Stimulated activated CD8-positive, alpha-beta memory T cell treated with anti-CD3 and anti-CD28 coated beads, Interleukin-7, amount 100 ng/mL, for 48 hours (primary cell): ENCODE measurements at regions not wholly inside any gene's neighbourhood (a gene's known extent, or its start where the extent isn't known, plus 50 kb on each side); places are given as distances from the start of the nearest gene placed in this dataset.
"Not testable (repeated sequence)": the region's sequence is repeated elsewhere in the genome, so short reads cannot be mapped to it uniquely, and the experiment has no call there.

Experiments
- DNase-seq, 2 donors: peaks; one replicate each; pipeline ENCODE4 v3.0.0-alpha.2; 2020; ENCODE audit warnings: low read depth in 1 of 2; ENCODE audit errors: extremely low read depth in 1 of 2

DNA sequence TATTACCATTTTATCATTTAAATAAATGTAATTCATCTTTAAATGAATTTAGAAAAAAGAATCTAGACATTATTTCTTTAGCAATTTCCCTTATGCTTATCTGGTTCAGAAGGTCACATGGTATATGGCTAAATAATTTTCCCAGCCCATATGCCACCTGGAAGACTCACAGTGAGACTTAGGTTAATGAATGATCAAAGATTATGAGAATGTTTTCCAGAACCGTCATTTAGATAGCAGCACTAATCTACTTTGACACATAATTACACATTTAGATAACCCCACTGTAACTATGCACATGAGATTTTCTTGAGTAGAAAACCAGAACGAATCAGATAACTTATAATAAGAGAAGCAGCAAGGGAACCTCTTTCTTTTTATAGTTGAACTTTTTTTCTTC is 124.9 kb upstream of the CCDC180 start:
- not testable (repeated sequence) for DNase-seq

DNA sequence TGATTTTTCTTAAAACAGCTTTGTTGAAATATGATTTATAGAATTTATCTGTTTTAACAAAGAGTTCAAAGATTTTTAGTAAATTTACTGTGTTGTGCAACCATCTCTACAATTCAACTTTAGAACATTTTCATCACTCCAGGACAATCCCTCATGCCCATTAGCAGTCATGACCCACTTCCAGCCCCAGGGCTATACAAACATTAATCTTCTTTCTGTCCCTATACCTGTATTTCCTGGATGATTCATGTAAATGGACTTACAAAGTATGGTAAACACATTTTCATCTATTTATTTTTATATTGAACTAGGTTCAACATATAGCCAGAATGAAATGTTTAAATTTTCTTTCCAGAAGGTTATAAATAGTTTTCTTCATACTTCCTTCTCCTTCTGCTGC is 127.8 kb upstream of the CCDC180 start:
- no peak for DNase-seq

DNA sequence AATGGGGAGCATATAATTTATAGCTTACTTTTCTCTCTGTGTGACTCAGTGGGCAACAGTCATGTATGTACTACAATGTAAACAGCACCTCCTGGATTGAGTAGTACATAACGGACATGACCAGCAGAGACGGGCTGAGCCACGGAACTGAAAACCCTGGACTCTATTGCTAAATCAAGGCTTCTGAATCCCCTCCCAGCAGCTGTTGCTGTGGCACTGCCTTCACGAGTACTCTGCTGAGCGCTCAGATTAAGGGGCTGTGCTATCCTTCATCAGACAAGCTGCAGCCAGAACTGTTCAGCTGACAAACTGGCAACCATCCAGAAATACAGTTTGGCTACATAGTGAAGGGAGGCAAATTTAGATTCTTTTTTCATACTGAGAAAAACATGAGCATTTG is 131.3 kb upstream of the CCDC180 start:
- DNase-seq = no peak

DNA sequence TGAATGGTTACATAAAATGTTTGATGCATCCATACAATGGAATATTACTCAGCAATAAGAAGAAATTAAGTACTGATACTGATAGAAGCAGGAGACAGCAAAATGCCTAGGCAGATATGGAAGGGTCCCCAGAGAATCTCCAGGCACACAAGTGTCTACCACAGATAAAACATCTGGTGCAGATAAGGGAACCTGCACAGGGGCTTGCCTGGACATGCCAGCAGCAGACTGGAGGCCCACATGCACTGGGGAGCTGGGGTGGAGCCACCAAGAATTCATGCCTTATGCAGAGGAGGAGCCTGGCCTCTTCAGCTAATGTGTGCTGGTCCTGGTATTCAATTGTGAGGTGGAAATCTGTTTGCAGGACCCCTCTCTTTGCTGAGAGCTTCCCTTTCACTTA is 129.2 kb upstream of the CTSV start:
- not testable (repeated sequence) for DNase-seq

DNA sequence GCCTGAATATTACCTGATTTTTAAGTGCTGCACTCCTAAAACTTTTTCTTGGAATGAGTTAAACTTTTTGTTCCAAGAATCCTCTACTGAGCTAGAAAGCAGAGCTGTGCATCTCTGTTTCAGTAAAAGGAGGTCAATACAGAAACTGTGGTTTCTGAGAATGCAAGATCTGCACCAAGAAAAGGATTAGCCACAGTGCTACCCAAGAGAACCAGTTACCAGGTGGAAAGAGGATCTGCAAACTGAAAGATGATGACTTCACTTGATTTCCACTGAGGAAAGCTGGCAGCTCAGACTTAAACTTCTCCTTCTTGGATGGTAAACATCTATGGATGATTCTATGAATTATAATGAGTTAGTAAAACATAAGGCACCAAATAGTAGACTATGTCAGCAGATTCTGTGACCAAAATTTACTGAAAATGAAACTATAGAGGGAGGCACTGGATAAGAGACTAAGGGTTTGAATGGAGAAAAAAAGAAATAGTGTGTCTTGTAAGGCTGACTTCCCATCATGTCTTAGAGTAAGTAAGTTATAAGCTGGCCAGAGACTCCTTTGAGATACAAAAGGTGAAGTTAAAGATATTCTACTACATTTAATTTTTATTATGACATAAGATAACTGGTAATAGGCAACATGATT is 127.7 kb upstream of the CTSV start:
- not testable (repeated sequence) for DNase-seq

DNA sequence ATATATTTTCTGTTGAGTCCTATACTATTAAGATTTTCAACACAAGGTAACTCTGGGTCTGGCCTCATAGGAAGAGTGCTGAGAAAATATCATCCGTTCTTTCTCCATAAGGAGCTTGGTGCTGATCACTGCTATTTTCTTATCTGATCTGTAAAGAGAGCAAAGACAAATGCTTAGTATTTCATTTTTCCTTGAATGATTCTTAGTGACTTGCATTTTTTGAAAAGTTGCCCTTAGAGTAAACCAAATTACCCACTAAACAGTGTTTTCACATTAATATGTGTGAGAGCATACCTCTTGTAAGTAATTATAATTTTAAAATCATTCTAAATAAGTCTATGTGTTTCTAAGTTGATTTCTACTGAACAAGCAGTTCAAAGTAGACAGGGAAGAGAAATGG is 121.3 kb upstream of the CTSV start:
- no peak for DNase-seq

DNA sequence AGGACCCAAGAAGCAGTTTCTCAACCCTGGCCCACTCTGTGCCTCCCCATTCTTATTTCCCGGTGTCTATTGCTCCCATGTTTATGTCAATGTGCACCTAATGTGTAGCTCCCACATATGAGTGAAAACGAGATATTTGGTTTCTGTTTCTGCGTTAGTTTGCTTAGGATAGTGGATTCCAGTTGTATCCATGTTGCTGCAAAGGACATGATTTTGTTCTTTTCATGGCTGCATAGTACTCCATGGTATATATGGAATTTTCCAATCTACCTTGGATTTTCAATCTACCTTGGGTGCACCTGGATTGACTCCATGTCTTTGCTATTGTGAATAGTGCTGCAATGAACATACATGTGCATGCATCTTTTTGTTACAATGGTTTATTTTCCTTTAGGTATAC is 119.8 kb upstream of the CTSV start:
- not testable (repeated sequence) for DNase-seq

DNA sequence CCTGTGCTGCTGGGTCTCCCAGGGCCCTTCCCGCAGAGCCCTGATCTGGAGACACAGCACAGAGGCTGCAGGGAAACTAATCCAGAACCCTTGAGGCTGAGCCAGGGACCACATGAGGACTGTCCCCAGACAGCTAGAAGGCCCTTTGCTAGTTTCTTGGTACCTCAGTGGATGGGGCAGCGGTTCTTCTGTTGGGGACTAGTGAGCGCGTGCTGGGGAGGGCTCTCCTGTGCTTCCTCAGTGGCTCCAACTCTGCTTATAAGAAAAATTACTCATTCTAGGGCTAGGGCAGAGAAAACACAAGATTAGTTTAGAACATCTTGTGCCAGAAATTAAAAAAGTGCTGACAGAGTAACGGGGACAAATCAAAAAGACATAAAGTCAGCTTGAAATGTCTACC is 116.5 kb upstream of the CTSV start:
- not testable (repeated sequence) for DNase-seq

DNA sequence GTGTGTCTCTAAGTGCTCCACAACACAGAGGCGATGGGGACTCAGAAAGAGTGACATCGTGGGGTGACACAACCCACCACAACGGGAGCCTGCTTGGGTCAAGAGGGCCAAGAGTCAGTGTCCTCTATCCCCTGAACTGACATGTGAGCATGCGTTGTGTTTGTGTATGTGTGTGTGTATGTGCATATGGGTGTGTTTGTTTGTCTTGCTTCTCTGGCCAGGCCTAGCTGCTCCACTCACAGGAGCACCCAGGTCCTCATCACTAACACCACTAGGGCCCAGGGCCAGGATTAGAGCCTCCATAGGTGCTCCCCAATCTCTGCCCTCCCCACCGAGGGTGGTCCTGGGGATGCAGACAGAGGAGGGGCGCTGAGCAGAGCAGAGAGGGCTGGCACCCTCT is 115.0 kb upstream of the CTSV start:
- no peak for DNase-seq

DNA sequence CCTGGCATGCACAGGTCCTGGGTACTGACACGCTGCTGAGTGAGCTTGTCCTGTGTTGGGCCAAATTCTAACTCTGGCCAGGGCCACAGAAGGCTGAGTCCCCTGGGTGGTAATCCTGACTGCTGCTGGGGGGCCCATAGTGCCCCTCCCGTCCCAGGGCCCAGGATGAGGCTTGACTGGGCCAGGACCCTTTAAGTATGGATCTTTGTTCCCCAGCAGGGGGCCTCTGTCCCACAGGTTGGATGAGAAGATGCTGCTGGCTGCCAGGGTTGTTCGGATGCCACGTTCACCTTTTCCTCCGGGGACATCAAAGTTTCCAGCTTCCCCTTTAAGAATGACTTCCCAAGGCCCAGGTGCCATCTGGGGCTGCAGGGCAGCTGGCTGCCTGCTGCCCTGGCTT is 114.2 kb upstream of the CTSV start:
- DNase-seq = not testable (repeated sequence)

DNA sequence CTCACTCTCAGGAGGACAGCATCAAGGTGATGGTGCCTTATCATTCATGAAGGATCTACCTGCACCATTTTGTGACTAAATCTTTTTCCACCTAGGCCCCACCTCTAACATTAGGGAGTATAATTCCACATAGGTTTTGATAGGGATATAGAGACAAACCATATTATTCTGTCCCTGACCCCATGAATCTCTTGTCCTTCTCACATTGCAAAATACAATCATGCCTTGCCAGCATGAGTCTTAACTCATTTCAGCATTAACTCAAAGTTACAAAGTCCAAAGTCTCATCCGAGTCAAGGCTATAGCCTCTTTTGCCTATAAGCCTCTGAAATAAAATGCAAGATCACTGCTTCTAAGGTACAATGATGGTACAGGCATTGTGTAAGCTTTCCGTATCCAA is 111.5 kb upstream of the CTSV start:
- not testable (repeated sequence) for DNase-seq

DNA sequence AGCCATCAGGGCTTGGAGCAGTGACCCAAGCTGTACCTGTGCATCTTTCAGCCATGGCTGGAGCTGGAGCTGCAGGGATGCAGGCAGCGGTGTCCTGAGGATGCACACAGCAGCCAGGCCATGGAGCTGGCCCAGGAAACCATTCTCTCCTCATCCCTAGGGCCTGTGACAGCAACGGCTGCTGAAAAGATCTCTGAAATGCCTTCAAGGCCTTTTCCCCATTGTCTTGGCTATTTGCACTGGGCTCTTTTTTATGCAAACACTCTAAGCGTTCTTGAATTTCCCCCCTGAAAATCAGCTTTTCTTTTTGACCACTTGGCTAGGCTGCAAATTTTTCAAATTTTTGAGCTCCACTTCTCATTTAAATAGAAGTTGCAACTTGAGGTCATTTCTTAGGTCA is 109.5 kb upstream of the CTSV start:
- DNase-seq = not testable (repeated sequence)

DNA sequence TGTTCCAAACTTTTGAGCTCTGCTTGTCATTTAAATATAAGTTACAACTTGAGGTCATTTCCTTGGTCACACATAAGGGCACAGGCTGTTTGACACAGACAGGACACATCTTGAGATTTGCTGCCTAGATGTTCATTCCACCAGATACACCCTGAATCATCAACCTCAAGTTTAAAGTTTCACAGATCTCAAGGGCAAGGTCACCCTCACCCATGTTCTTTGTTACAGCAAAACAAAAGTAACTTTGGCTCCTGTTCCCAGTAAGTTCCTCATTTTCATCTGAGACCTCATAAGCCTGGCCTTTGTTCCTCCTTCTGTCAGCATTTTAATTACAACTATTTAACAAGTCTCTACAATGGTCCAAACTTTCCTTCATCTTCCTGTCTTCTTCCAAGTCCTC is 106.7 kb upstream of the CTSV start:
- not testable (repeated sequence) for DNase-seq

DNA sequence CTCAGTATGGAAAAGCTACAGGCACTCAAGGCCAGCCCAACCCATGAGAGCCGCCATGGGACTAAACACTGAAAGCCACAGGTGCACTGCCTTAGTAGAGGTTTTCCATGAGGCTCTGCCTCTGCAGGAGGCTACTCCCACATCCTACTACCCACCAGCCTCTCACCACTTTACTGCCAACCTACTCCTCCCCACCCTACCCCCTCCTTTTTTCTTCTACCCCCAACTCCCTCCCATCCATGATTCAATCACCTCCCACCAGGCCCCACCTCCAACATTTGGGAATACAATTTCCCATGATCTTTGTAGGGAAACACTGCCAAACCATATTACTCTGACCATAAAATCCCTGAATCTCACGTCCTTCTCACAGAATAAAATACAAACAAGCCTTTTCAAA is 101.6 kb upstream of the CTSV start:
- DNase-seq = no peak

DNA sequence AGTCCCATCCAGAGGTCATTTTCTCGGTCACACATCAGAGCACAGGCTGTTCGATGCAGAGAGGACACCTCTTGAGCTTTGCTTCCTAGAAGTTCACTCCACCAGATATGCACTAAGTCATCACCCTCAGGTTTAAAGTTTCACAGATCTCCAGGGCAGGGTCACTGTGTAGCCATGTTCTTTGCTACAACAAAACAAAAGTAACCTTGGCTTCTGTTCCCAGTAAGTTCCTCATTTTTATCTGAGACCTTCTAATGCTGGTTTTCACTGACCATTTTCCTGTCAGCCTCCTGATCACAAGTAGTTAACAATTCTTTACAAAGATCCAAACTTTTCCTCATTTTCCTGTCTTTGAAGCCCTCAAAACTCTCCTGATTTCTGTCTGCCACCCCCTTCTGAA is 97.5 kb upstream of the CTSV start:
- DNase-seq = no peak

DNA sequence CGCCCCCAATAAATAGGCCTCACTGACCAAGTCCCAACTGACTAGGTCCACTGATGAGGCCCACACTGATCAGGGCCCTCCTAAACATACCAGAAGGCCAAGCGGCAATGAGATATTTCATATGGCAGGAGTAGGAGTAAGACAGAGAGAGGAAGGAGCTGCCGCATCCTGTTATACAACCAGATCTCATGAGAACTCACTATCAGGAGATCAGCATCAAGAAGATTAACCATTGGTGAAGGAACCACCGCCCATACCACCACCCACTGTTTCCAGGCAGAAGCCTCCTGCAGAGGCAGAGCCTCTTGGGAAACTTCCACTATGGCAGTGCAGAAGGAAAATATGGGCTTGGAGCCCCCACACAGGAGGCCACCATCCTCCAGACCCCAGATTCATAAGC is 95.0 kb upstream of the CTSV start:
- DNase-seq = not testable (repeated sequence)

DNA sequence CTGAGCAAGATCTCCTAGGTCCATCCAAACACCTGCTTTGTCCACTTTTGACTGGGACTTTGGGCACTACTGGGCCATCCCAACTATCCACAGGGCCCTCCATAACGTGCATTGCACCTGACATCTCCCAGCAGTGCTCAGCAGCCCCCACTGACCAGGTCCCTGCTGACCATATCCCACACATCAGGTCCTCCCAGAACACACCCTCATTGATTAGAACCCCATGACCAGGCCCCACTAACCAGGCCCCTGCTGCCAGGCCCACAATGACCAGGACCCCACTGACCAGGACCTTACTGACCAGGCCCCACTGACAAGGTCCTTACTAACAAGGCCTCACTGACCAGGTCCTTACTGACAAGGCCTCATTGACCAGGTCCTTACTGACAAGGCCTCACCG is 93.9 kb upstream of the CTSV start:
- DNase-seq = no peak

DNA sequence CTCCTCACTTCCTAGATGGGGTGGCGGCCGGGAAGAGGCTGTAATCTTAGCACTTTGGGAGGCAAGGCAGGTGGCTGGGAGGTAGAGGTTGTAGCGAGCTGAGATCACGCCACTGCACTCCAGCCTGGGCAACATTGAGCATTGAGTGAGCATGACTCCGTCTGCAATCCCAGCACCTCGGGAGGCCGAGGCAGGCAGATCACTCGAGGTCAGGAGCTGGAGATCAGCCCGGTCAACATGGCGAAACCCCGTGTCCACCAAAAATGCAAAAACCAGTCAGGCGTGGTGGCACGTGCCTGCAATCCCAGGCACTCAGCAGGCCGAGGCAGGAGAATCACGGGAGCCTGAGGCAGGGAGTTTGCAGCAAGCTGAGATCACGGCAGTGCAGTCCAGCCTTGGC is 91.9 kb upstream of the CTSV start:
- not testable (repeated sequence) for DNase-seq

DNA sequence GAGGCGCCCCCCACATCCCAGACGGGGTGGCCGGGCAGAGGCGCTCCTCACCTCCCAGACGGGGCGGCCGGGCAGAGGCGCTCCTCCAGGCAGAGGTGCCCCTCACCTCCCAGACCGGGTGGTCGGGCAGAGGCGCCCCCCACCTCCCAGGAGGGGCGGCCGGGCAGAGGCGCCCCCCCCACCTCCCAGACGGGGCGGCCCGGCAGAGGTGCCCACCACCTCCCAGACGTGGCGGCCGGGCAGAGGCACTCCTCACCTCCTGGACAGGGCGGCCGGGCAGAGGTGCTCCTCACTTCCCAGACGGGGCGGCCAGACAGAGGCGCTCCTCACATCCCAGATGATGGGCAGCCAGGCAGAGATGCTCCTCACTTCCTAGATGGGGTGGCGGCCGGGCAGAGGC is 91.4 kb upstream of the CTSV start:
- DNase-seq = not testable (repeated sequence)

DNA sequence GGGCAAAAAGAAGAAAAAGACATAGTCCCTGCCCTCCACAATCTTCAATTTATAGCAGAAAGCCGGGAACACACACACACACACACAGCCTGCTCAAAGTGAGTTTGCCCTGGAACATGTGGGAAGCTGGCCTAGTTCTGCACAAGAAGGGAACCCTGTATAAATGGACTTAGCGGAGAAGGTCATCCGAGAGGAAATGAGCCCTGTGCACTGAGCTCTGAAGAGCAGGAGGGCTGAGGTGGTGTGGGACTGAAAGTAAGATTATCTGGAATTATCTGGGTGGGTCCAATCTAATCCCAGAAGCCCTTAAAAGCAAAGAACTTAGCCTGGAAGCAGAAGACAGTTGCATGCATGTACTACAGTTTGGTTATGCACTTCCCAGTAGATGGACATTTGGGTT is 90.0 kb upstream of the CTSV start:
- DNase-seq = no peak

DNA sequence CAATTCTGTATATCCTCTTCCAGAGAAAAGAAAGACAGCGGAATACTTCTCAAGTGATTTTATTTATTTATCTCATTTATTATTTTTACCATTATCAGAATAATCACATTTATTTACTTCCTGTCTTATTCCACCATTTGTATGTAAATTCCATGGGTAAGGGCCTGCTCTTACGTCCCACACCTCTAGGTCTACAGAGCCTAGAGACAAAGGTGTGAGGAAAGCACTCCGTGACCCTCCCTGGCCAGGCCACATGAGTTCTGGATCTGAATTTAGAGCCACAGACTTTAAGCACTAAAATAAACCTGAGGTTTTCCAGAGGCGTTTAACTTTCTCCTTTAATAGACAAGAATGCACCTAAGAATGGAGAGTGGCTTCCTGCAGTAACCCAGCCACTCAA is 85.3 kb upstream of the CTSV start:
- DNase-seq = no peak

DNA sequence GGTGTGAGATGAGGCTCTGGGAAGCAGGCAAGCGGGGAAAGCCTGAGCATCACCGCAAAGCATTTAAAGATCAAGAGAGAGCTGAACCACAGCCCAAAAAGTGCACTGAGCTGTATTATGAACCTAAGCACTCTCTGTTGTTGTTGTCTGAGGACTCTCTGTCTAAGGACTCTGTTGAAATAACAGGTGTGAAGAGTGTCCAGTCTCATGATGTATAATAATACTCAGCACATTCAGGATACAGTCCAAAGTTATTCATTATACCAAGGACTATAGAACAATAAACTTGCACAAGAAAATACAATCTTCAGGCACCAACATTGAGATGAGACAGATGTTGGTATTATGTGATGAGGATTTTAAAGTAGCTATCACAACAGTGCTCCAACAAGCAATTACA is 71.8 kb upstream of the CTSV start:
- no peak for DNase-seq

DNA sequence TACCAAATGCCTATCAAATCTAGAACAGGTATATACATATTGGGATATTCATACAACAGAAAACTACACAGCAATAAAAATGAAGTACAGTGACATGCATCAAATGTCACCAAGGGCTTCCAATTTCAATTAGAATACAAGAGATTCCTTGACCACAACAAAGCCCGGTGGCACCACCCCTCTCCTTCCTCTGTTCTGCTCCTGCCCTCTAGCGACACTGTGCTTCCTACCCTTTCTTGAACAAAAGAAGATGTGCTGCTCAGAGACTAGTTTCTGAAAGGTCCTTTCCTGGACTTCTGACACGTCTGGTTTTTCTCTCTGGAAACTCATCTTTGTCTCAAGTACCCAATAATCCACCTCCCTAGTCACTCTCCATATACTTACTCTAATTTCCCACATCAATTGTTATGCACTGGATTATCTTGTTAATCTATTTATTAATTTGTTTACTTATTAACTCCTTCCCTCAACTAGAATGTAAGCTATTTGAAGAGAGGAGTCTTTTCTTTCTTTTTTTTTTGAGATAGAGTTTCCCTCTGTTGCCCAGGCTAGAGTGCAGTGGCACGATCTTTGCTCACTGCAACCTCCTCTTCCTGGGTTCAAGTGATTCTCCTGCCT is 70.4 kb upstream of the CTSV start:
- peak in 1 of 2 donors; percentile 13 for DNase-seq
